CD4-positive, alpha-beta T cell treated with Interleukin-10 for 1 hour (primary cell): ENCODE measurements at regions not wholly inside any gene's neighbourhood (a gene's known extent, or its start where the extent isn't known, plus 50 kb on each side); places are given as distances from the start of the nearest gene placed in this dataset.
"Not testable (repeated sequence)": the region's sequence is repeated elsewhere in the genome, so short reads cannot be mapped to it uniquely, and the experiment has no call there.

Experiments
- DNase-seq: peaks from one replicate; pipeline ENCODE4 v3.0.0-alpha.2; 2020

DNA sequence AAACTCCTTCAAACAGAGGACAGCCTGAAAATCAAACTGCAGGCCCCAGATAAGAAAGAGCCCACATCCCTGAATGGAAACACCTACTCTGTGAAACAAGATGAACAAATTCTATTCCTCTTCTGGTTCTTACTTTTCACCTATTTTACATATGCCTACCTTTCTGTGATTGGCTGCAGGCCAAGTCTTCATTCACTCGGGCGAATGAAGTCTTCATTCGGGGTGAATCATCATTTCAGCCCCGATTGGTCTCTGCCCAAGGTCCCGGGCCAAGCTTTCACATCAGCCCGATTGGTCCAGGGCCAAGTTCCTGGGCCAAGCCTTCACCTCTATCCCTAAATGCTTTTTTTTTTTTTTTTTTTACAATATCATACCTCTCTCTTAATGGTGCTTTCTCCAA lies 529.8 kb upstream of the ACTRT1 start:
- no peak for DNase-seq

DNA sequence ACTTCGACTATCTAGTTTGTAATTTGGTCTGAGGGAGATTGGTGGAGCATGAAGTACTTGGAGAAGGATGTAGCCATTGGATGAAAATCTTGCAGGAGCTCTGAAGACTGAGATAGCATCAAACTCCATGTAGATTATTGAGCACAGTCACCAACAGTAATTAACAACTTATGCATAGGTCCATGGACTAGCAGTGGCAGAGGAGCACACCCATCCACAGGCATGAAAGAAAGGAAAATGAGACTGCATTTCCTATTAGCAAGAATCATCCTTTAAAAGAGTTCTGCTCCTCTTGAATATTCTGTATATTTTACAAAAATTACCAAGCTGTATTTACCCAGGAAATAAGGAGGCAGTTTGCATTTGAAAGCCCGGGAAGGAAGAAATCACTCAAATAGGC lies 529.4 kb upstream of the ACTRT1 start:
- DNase-seq = no peak

DNA sequence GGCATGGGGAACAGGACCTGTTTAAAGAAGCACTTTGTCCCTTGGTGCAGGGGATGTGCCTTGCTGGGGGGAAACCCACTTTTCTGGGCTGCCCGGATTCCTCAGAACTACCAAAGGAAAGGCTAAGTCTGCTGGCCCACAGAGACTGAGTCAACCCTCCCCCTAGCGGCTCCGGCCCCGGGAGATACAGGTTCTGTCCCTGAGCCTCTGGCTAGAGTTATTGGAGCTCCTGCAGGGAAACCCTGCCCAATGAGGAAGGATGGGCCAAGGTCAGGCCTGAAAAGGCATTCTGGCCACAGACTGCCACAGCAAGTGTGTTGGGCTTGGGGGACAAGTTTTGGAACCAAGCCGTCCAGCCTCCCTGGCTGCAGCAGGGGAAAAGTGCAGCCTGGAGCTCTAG lies 490.9 kb upstream of the ACTRT1 start:
- DNase-seq = no peak

DNA sequence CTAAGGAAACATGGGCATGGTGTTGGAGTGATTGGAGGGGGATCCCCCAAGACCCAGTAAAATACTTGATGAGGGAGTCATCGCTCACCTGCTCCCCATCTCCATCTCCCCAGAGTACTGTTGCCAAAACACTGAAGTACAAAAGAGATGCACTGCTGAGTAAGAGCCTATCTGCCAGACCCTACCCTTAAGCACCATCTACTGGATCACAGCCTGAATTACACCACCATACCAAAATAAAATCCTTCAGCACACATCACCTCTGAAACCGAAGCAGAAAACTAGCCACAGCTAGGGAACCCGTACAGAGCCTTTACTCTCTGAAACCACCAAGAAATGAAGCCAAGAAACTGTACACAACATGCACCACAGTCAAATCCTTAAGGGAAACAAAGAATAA lies 466.3 kb upstream of the ACTRT1 start:
- no peak for DNase-seq

DNA sequence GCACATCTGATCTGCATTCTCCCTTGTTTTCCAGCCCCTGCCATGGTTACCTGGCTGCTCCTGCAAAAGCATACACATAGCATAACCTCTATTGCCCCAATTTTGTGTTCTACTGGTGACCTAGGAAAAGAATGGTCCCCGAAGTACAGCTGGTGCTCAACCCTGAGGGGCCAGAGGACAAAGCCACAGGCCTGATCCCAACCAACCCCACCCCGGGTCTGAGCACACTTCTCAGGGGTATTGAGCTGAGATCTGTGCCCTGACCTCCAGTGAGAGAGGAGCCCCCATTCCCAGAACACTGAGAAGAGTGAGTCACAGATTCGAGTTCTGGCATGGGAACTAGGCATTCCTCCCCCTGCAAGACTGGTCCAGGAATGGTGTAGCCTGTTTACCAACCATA lies 465.5 kb upstream of the ACTRT1 start:
- DNase-seq = no peak

DNA sequence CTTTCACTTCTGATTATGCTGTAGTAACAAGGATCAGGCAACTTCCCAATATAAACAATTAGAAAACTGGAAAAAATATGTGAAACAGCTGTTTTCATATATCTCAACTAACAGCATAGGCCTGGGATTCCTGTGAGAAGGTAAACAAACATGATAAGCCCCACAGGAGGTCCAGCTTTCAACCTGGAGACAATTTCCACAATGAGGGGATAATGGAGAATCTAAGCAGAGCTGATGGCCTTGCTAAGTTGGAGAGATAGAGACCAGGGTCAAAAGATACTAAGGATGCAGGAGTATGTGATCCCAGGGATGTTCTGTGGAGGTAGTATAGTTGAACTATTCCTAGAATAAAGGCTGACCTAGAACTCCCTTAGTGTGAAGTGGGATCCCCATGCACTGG lies 452.3 kb upstream of the ACTRT1 start:
- DNase-seq = no peak

DNA sequence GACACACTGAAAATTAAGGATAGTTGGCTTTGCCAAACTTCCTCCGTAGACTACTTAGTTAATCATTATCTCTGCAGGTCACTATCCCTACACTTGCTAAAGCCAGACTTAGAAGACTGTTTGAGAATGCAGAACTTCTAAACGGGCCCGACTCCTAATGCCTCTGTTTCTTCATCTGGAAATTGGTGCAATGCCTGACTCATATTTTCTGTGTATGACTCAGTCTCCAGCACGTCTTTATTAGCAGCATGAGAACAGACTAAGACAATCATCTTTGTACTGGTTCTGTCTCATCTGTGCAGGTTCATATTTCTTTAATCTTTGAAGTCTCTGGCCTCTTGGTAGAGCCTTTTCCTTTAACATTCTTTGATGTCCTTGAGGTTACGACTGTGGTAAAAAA lies 411.9 kb upstream of the ACTRT1 start:
- DNase-seq = no peak

DNA sequence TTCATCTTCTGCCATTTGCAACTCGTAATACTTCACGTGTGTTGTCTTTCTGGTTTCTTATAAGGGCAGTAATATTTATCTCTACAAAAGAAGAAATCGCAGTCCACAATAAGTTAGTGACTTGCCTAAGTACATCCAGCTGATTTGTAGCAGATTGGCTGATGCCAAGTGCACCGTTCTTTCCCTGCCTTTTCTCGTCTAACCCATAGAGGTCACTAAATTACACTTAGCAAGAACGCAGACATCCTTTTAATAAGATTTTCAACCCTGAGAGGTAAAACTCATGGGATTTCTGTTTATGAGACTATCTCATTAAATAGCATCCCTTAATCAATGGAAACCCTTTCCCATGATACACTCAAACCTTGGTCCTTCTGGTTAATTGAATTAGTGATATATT lies 408.6 kb upstream of the ACTRT1 start:
- no peak for DNase-seq

DNA sequence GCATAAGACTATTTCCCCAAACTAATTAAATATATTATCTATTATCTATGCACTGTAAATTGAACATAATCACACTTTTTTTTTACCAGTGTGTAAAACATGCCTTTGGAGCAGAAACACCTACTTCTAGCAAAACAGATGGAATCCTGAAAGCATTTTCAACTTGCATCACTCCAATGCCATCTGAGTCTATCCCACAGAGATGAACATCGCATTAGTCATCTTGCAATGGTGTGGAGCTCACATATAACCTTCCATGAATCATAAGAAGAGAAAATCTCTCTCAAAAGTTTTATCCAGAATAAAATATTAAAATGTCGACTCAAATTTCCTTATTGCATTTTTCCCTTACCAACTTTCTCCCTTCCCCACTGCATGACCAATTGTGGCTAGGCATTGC lies 406.7 kb upstream of the ACTRT1 start:
- DNase-seq = no peak

DNA sequence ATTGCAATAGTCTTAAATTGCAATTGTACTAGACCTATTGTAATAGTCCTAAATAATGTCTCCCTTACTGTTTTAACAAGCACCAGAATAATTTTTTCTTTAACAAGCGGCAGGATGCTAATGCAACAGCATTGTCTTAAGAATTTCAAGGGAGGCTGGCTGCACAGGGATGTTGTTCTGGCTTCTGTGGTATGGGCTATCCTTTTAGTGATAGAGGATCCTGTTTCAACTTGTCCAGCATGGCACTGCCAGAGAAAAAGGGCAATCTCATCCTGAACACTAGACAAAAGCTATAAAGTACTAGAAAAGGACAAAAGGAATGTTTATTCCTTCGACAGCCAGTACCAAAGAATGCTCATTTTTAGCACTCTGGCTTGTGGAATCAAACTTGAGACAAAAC lies 405.5 kb upstream of the ACTRT1 start:
- no peak for DNase-seq

DNA sequence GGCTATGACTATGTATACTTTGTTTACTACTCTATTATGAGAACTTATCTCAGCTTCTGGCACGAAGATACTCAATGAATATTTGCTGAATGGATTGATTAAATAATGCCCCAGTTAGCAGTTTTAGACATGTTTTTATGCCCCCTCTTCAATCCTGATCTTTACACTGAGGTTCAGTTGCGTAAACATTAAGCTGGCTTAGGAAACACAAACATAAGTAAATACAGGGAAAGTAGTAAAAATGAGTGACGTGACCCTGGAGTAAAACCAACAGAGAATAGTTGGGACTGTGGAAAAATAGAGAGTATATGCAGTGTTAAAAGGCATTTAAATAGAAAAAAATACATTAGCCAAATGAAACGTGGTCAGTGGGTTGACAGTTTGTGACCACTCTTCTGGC lies 387.0 kb upstream of the ACTRT1 start:
- no peak for DNase-seq

DNA sequence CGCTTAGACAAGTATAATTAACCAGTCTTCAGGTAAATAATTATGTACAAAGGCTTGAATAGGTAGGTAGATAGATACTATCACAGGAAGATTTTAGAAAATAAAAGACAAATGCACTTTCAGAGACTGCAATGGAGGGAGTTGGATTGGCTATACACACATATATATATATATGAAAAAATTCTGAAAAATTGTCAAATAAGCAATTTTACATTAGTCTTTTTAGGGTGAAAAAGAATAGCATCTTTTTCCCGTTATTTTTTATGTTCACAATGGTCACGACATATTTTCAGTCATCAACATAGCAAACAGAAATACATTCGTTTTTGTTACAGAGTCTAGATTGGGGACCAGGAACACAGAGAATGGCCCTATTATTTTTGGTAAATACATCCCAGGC lies 385.9 kb upstream of the ACTRT1 start:
- no peak for DNase-seq

DNA sequence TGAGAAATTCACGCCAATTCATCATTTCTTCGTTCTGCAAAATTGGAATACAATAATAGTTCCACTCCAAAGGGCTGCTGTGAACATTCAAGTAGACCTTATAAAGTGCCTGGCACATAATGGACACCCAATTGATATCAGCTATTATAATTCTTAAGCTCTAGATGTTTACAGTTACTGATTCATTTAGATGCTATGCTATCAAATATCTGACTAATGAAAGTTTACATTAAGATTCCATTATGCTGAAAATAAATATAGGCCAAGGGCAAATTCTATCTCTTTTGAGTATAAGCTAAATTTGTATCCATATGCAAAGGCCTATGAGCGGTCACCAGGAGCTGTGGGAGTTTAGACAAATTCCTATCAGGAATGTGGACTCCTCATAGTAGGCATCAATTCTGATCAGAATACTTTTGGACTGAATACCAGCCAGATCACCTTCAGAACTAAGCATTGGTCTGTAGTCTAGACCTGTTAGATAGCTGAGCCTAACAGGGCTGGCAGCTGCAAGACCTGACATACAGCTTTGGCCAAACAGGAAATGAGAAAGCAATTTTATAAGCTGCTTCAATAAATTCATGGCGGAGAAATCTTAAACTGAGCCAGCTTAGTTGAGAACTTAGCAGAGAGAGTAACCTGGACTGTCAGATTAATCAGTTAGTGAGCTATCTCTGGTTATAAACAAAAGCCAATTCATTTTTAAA lies 384.3 kb upstream of the ACTRT1 start:
- DNase-seq = no peak

DNA sequence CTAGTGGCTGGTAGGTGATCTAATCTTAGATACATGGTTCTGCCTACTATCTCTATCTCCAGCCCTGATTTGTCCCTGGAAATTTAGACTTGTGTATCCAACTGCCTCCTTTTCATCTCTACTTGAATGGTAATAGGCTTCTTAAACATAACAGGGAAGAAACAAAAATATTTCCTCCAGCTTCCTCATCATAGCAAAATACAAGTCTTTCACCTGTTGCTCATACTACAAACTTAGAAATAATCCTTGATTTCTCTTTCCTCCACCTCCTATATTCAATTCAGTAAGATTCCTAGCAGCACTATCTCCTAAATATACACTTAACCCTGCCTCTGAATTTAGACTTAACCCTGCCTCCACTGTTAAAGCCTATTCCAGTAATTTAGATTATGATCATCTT lies 373.3 kb upstream of the ACTRT1 start:
- DNase-seq = no peak

DNA sequence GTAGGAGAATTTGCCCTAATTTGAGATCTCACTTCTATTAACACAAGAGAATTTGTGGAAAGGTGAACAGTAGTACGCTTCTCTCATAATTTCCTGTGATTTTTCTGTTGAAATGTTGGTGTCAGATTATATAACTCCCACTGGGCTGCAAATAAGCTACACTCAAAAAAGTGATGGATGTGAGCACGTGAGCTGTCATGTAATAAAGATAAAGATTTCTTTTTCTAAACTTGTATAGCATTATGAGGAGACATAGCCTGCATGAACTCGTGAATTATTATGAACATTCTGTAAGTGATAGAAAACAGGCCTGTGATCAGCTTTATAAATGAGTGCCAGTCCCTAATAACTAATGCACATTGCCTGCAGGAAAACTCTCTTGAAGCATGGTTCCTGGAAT lies 356.6 kb upstream of the ACTRT1 start:
- no peak for DNase-seq

DNA sequence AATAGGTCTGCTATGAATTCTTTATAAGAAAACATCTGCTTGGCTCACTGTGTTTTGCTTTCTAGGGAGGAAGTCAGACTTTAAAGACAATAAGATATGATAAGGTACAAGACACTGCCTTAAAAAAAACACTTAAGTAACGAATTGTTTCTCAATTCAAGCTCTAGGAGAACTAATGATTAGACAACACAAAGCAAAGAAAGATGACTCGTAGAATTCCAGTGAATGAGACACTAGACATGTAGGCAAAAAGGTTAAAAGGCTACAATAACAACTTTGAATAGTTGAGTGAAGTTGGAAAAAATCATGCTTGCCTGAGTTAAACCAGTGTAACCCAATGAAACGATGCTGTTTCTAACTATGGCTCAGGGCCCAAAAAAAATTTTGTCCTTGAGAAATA lies 344.4 kb upstream of the ACTRT1 start:
- DNase-seq = no peak

DNA sequence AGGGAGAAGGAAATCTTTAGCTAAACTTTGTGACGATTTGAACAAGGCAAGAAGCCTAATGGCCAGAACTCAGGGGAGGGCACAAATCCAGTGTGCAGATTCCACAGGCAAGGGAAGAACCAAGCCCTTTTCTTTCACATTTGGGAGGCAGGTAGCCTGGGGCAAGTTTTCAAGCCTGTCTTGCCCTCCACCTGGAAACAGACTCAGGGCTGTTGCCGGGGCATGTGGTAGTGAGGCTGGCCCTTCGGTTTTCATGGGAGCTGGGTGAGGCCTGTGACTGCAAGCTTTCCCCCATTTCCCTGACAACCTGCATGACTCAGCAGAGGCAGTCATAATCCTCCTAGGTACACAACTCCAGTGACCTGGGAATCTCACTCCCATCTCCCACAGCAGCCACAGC lies 331.6 kb upstream of the ACTRT1 start:
- not testable (repeated sequence) for DNase-seq

DNA sequence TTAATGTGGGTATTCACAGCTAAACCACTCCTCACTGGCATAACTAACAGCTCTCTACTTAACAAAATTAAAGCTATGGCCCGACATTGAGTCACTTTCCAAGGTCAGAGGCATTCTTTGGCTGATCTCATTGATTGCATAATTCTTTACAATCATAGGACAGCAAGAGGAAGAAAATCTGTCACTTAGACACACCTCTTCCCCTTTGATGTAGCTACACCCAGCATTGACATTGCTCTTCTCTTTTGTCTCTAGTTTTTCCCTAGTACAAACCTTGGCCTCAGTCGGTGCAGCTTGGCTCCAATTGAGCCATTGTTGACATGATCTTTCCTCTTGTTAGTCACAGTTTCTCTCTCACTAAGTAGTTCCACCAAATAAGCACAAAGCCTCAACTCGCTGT lies 313.3 kb upstream of the ACTRT1 start:
- DNase-seq = no peak

DNA sequence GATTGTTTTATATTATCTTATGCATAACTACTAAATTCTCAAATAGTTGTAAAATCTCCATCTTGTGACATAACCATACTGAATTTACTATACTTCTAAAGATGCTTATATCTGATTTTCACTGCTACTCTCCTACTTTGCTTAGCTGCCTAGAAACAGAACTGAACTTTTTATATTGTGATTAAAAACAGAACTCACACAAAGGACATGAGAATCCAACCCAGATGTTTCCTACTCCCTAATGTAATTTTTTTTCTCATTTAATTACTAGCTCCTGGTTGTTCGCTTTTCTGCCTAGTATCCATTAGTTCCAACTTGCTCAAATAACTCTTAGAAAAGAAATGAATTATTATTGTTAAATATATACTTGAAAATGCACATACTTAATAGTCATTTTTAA lies 283.5 kb upstream of the ACTRT1 start:
- no peak for DNase-seq

DNA sequence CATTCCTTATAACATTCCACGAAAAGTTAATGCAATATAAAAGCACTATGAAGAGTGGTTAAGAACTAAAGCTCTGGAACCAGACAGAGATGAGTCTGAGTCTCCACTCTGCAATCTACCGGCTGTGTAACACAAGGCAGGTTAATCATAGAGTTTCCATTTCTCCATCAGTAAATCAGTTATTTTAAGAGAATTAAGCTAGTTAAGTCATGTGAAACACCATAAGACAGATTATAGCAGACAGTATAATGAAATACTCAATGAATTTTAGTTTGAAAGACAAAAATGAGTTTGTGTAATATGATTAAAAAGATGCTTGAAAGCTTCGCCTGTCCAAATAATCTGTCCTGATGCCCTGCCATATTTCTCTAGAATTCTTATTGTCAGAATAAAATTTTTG lies 282.6 kb upstream of the ACTRT1 start:
- no peak for DNase-seq

DNA sequence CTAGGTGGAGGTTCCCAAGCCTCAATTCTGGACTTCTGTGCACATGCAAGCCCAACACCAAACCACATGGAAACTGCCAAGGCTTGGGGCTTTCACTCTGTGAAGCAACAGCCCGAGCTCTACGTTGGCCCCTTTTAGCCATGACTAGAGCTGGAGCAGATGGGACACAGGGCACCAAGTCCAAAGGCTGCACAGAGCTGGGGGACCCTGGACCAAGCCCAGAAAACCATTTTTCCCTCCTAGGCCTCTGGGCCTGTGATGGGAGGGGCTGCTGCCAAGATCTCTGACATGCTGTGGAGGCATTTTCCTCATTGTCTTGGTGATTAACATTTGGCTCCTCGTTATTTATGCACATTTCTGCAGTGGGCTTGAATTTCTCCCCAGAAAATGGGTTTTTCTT lies 258.7 kb upstream of the ACTRT1 start:
- DNase-seq = no peak

DNA sequence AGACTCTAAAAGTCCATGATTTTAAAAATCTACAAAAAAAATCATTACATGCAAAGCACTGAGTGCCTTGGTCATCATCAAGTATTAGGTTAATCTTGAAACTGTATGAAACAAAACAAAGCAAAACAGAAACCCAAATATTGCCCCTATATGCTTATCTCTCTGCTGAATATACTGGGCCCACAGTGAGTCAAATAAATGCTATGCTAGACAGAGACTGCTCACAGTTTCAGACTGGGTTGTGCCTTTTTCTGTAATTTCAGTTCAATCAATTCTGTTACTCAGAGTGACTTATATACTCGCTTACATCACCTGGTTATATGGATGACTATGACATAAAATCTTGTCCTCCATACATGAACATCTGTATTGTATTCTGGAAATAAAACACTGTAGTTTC lies 257.1 kb upstream of the ACTRT1 start:
- no peak for DNase-seq

DNA sequence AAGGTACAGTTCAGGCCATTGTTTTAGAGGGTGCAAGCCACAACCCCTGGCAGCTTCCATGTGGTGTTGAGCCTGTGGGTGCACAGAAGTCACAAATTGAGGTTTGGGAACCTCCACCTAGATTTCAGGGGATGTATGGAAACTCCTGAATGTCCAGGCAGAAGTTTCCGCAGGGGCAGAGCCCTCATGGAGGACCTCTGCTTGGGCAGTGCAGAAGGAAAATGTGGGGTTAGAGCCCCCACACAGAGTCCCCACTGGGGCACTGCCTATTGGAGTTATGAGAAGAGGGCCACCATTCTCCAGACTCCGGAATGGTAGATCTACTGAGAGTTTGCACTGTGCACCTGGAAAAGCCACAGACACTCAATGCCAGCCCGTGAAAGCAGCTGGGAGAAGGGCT lies 242.0 kb upstream of the ACTRT1 start:
- DNase-seq = no peak

DNA sequence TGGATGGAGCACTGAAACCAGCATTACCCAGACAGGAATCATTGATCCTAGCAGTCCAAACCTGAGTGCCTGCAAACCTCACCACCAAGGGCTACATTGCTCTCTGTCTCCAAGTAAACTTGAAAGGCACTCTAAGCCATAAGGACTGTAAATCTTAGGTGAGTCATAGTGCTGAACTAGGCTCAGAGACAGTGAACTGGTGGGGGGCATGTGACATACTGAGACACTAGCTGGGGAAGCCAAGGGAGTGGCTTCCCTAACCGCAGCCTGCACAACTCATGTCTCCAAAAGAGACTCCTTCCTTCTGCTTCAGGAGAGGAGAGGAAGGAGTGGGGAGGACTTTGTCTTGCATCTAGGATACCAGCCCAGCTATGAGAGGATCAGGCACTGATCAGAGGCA lies 235.5 kb upstream of the ACTRT1 start:
- no peak for DNase-seq

DNA sequence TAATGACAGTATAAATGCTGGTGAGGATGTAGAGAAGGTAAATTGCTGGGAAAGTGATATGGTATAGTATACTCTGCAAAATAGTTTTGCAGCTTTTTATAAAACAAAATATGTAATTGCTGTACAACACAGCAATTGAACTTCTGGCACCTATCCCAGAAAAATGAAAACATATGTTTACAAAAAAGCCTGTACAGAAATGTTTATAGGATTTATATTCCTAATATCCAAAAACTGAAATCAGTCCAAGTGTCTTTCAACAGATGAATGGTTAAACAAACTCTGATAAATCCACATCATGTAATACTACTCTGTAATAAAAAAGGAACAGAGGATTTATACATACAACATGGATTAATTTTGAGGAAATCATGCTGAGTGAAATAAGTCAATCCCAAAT lies 198.4 kb upstream of the ACTRT1 start:
- no peak for DNase-seq

DNA sequence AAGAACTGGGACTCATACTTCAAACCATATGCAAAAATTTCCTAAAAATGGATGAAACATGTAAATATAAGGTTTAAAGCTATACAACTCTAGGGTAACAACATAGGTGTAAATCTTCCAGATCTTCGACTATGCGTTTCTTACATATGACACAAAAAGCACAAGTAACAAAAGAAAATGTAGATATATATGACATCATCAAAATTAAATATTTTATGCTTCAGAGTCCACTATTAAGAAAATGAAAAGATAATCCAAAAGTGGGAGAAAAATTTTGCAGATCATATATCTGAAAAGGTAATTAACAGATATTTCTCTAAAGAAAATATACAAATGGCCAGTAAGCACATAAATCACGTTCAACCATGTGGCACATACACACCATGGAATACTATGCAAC lies 164.2 kb upstream of the ACTRT1 start:
- DNase-seq = no peak
